OCI-LY1 (cell line): ENCODE measurements at regions not wholly inside any gene's neighbourhood (a gene's known extent, or its start where the extent isn't known, plus 50 kb on each side); places are given as distances from the start of the nearest gene placed in this dataset.

Source experiments
- CTCF ChIP-seq: fragments of 200-600 bp; sonication (generic), shearing (Covaris generic); IDR thresholded peaks from 2 replicates; pipeline ENCODE4 v1.5.1; 2017; ENCODE audit warnings: mild to moderate bottlenecking, antibody characterized with exemption, low read length, moderate library complexity, mixed read lengths
- EZH2 ChIP-seq: fragments of 200-600 bp; sonication (generic), shearing (Covaris generic); IDR thresholded peaks from 2 replicates; pipeline ENCODE4 v1.8.0; 2017; ENCODE audit warnings: borderline replicate concordance, mixed run types, mild to moderate bottlenecking, antibody characterized with exemption, low read length, moderate library complexity, mixed read lengths

GRCh38 chr1:5296557-5297179 lies 642.3 kb downstream of the AJAP1 start:
- TF ChIP-seq CTCF: no peak
- TF ChIP-seq EZH2: no peak
